Activated CD8-positive, alpha-beta memory T cell treated with anti-CD3 and anti-CD28 coated beads, Interleukin-2, amount 50 U/mL, for 48 hours (primary cell): ENCODE measurements at regions not wholly inside any gene's neighbourhood (a gene's known extent, or its start where the extent isn't known, plus 50 kb on each side); places are given as distances from the start of the nearest gene placed in this dataset.
"Not testable (repeated sequence)": the region's sequence is repeated elsewhere in the genome, so short reads cannot be mapped to it uniquely, and the experiment has no call there.

ENCODE experiments used
- DNase-seq: peaks from one replicate; pipeline ENCODE4 v3.0.0-alpha.2; 2020

- DNase-seq: no peak
These were observed 188.6 kb downstream of the CARTPT start for GRCh38 chr5:71907608-71908145.

GRCh38 chr5:71910741-71911140 lies 191.7 kb downstream of the CARTPT start:
- DNase-seq: no peak

GRCh38 chr5:71912021-71912420 lies 192.9 kb downstream of the CARTPT start:
- DNase-seq: no peak

GRCh38 chr5:71914281-71914680 lies 193.0 kb upstream of the MAP1B start:
- no peak for DNase-seq

- DNase-seq: no peak
These were observed 184.6 kb upstream of the MAP1B start for GRCh38 chr5:71922584-71923106.

- DNase-seq: no peak
These were observed 183.5 kb upstream of the MAP1B start for GRCh38 chr5:71923755-71924154.

GRCh38 chr5:71924325-71924724 lies 182.9 kb upstream of the MAP1B start:
- no peak for DNase-seq

GRCh38 chr5:71924980-71925379 lies 182.3 kb upstream of the MAP1B start:
- no peak for DNase-seq

- DNase-seq: no peak
These were observed 181.6 kb upstream of the MAP1B start for GRCh38 chr5:71925608-71926091.

GRCh38 chr5:71929003-71929402 lies 178.3 kb upstream of the MAP1B start:
- DNase-seq: no peak

GRCh38 chr5:71930554-71930953 lies 176.7 kb upstream of the MAP1B start:
- DNase-seq: not testable (repeated sequence)

- no peak for DNase-seq
These were observed 175.1 kb upstream of the MAP1B start for GRCh38 chr5:71932131-71932654.

GRCh38 chr5:71932655-71933338 lies 174.5 kb upstream of the MAP1B start:
- DNase-seq: no peak

- DNase-seq: no peak
These were observed 173.0 kb upstream of the MAP1B start for GRCh38 chr5:71934322-71934721.

GRCh38 chr5:71937921-71938698 lies 169.2 kb upstream of the MAP1B start:
- no peak for DNase-seq

- DNase-seq: no peak
These were observed 168.4 kb upstream of the MAP1B start for GRCh38 chr5:71938895-71939294.

GRCh38 chr5:71939452-71940230 lies 167.6 kb upstream of the MAP1B start:
- no peak for DNase-seq

GRCh38 chr5:71943874-71944273 lies 163.4 kb upstream of the MAP1B start:
- no peak for DNase-seq

- DNase-seq: no peak
These were observed 161.8 kb upstream of the MAP1B start for GRCh38 chr5:71945436-71945835.

- DNase-seq: no peak
These were observed 160.8 kb upstream of the MAP1B start for GRCh38 chr5:71946343-71947030.

- DNase-seq: no peak
These were observed 159.1 kb upstream of the MAP1B start for GRCh38 chr5:71948206-71948605.

GRCh38 chr5:71949772-71950171 lies 157.5 kb upstream of the MAP1B start:
- DNase-seq: no peak
